ENCODE measurements at regions not wholly inside any gene's neighbourhood (a gene's known extent, or its start where the extent isn't known, plus 50 kb on each side); places are given as distances from the start of the nearest gene placed in this dataset.

GRCh38 chr9:108333530-108333983 is 522.2 kb downstream of the ACTL7B start:
- Histone ChIP-seq H3K4me2 (peak overlapping the region; percentile 46; the same call in 1 of the 2 replicates), H3K4me3 (no peak overlapping the region), H3K36me3 (ENCODE audit: insufficient read depth) (no peaks in the 10 kb centered on the region), H3K9me2 (ENCODE audit: insufficient read depth) (no peaks in the 10 kb centered on the region; the same call in 1 of the 2 replicates), H3K27ac (ENCODE audit: low read depth) (peak overlapping the region; percentile 53; the same call in 1 of the 2 replicates), H3K27me3 (ENCODE audit: insufficient read depth) (no peaks in the 10 kb centered on the region), H4K20me1 (replicated peaks; ENCODE audit: insufficient read depth) (no peaks in the 10 kb centered on the region), H2AFZ (no peak overlapping the region), H3K79me2 (replicated peaks; ENCODE audit: insufficient read depth) (no peaks in the 10 kb centered on the region), H3K4me1 (ENCODE audit: insufficient read depth) (peaks cover 17% of the 10 kb centered on the region), H3F3A (replicated peaks; ENCODE audit: low read depth) (no peaks in the 10 kb centered on the region)
- Mint-ChIP-seq H3K36me3 (ENCODE audit: low read depth) (no peaks in the 10 kb centered on the region), H3K27me3 (ENCODE audit: insufficient read depth, low read depth, poor library complexity) (peaks cover 2% of the 10 kb centered on the region), H3K4me1 (peaks cover 16% of the 10 kb centered on the region; the same call in 2 of the 3 replicates), H3K27ac (peak overlapping the region; percentile 28; the same call in 1 of the 2 replicates), H3K4me3 (no peak overlapping the region), H3K9me3 (peaks cover under 1% of the 10 kb centered on the region; the same call in 1 of the 3 replicates)
- ATAC-seq: peak; percentile 28; the same call in 2 of the 3 replicates
- DNase-seq (ENCODE audit: low spot score): peak; percentile 8
- TF ChIP-seq REST (IDR thresholded peaks at IDR 0.05; ENCODE audit: unreplicated experiment) (no peak), EZH2phosphoT487 (IDR thresholded peaks at IDR 0.05; ENCODE audit: unreplicated experiment) (no peak), JUNB (IDR thresholded peaks at IDR 0.05; ENCODE audit: unreplicated experiment) (no peak), NANOG (IDR thresholded peaks at IDR 0.05; ENCODE audit: borderline replicate concordance) (peak; percentile 16; the same call in 1 of the 2 replicates)

GRCh38 chr9:108331596-108331995 is 524.2 kb downstream of the ACTL7B start:
- H2AFZ ChIP-seq: no peak overlapping the region
- no peaks in the 10 kb centered on the region for H4K20me1 ChIP-seq (replicated peaks; ENCODE audit: insufficient read depth)
- DNase-seq (ENCODE audit: low spot score) (no peak), ATAC-seq (no peak)
- Mint-ChIP-seq H3K9me3 (peaks cover 13% of the 10 kb centered on the region), H3K36me3 (ENCODE audit: low read depth) (peaks cover under 1% of the 10 kb centered on the region; the same call in 1 of the 3 replicates), H3K4me3 (no peak overlapping the region), H3K27ac (no peak overlapping the region), H3K4me1 (peaks cover 16% of the 10 kb centered on the region; the same call in 2 of the 3 replicates), H3K27me3 (ENCODE audit: insufficient read depth, low read depth, poor library complexity) (no peaks in the 10 kb centered on the region)
- no peaks in the 10 kb centered on the region for H3K36me3 ChIP-seq (ENCODE audit: insufficient read depth)
- no peak overlapping the region for H3K4me2 ChIP-seq
- H3K79me2 ChIP-seq (replicated peaks; ENCODE audit: insufficient read depth): no peaks in the 10 kb centered on the region
- H3K9me2 ChIP-seq (ENCODE audit: insufficient read depth): no peaks in the 10 kb centered on the region; the same call in 1 of the 2 replicates
- peaks cover 17% of the 10 kb centered on the region for H3K4me1 ChIP-seq (ENCODE audit: insufficient read depth)
- no peak overlapping the region for H3K27ac ChIP-seq (ENCODE audit: low read depth)
- H3K4me3 ChIP-seq: no peak overlapping the region
- H3K27me3 ChIP-seq (ENCODE audit: insufficient read depth): no peaks in the 10 kb centered on the region
- no peaks in the 10 kb centered on the region for H3F3A ChIP-seq (replicated peaks; ENCODE audit: low read depth)
- TF ChIP-seq ZNF462 (CRISPR knock-in tag; IDR thresholded peaks at IDR 0.05) (no peak), EZH2phosphoT487 (IDR thresholded peaks at IDR 0.05; ENCODE audit: unreplicated experiment) (no peak), POLR2AphosphoS5 (IDR thresholded peaks at IDR 0.05; ENCODE audit: low read depth) (no peak), JUNB (IDR thresholded peaks at IDR 0.05; ENCODE audit: unreplicated experiment) (no peak), CREB1 (CRISPR knock-in tag; IDR thresholded peaks at IDR 0.05; ENCODE audit: low read depth) (no peak), STAT1 (IDR thresholded peaks at IDR 0.05; ENCODE audit: unreplicated experiment) (no peak), ZNF114 (CRISPR knock-in tag; IDR thresholded peaks at IDR 0.05) (no peak)

All from GM23338 (cell line).